ENCODE measurements at regions not wholly inside any gene's neighbourhood (a gene's known extent, or its start where the extent isn't known, plus 50 kb on each side); places are given as distances from the start of the nearest gene placed in this dataset.

- no peak overlapping the region for H3K4me3 ChIP-seq (ENCODE audit: low read length)
- no peak for DNase-seq (ENCODE audit: low read depth)
- H3K36me3 ChIP-seq (ENCODE audit: control insufficient read depth, insufficient read depth, low read length, severe bottlenecking): no peaks in the 10 kb centered on the region
- H3K9me3 ChIP-seq (ENCODE audit: control insufficient read depth, low read length): no peaks in the 10 kb centered on the region
- H3K4me1 ChIP-seq (ENCODE audit: control insufficient read depth, insufficient read depth, low read length): peaks cover 18% of the 10 kb centered on the region
- H3K9ac ChIP-seq (ENCODE audit: low read length): no peak overlapping the region
- H3K27me3 ChIP-seq (replicated peaks; ENCODE audit: control insufficient read depth, insufficient read depth, low read length): no peaks in the 10 kb centered on the region
Observed at GRCh38 chr7:45456105-45456504, 118.1 kb upstream of the ADCY1 start.

DNA sequence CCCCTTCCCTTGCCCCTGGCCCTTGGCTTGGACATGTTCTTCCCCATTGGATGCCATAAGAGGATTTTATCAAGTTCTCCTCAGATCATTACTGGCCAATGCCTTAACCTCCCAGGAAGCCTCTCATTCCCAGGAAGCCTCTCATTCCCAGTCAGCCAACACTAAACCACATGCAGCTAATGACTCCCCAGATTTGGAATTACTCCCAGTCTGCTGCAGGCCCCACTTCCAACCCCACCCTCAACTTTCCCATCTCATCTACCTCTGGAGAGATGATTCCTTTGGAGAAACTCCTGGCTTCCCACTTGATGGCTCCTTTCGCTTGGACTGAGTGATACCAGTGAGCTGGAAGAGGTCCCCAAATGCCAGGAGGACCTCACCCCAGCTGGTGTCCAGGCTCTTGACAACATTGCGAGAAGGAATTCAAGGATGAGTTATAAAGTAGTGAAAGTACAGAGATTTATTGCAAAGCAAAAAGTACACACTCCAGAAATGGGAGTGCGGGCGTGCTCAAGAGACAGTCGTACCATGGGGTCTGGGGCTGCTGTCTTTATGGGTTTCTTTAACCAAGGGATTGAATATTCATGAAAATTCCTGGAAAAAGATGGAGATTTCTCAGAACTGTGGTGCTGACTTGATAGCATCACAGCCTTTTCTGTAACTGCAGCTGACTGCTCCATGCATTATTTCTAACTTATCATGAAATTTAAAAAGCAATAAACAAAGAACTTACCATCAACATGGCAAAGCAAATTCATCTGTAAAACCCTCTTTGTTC is 117.2 kb upstream of the ADCY1 start:
- H3K4me1 ChIP-seq (ENCODE audit: control insufficient read depth, insufficient read depth, low read length): peaks cover 11% of the 10 kb centered on the region
- no peaks in the 10 kb centered on the region for H3K36me3 ChIP-seq (ENCODE audit: control insufficient read depth, insufficient read depth, low read length, severe bottlenecking)
- DNase-seq (ENCODE audit: low read depth): no peak
- H3K4me3 ChIP-seq (ENCODE audit: low read length): no peak overlapping the region
- no peaks in the 10 kb centered on the region for H3K9me3 ChIP-seq (ENCODE audit: control insufficient read depth, low read length)
- H3K27me3 ChIP-seq (replicated peaks; ENCODE audit: control insufficient read depth, insufficient read depth, low read length): no peaks in the 10 kb centered on the region
- H3K9ac ChIP-seq (ENCODE audit: low read length): no peak overlapping the region

- no peaks in the 10 kb centered on the region for H3K9me3 ChIP-seq (ENCODE audit: control insufficient read depth, low read length)
- H3K27me3 ChIP-seq (replicated peaks; ENCODE audit: control insufficient read depth, insufficient read depth, low read length): no peaks in the 10 kb centered on the region
- H3K4me1 ChIP-seq (ENCODE audit: control insufficient read depth, insufficient read depth, low read length): peaks cover 11% of the 10 kb centered on the region
- no peak overlapping the region for H3K4me3 ChIP-seq (ENCODE audit: low read length)
- no peaks in the 10 kb centered on the region for H3K36me3 ChIP-seq (ENCODE audit: control insufficient read depth, insufficient read depth, low read length, severe bottlenecking)
- no peak overlapping the region for H3K9ac ChIP-seq (ENCODE audit: low read length)
- DNase-seq (ENCODE audit: low read depth): no peak
Observed at GRCh38 chr7:45457591-45457990, 116.6 kb upstream of the ADCY1 start.

DNA sequence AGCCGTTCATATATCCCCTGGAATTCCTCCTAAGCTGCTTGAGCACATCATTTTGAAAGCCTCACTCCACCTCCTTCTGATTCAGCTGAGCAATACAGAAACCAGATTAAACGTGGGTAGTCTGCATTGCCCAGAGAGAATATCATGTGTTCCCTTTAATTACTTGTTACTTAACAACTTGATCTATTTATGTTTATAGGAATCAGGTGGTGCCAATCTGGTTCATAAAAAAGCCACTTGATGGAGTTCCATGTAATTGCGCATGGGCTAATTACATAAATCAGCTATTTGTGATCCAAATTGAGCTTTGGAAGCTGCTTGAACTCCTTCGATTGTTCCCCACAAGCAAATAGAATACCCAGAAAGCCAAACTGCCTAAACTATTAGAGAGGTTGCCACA is 114.7 kb upstream of the ADCY1 start:
- H3K27me3 ChIP-seq (replicated peaks; ENCODE audit: control insufficient read depth, insufficient read depth, low read length): no peaks in the 10 kb centered on the region
- H3K9me3 ChIP-seq (ENCODE audit: control insufficient read depth, low read length): no peaks in the 10 kb centered on the region
- H3K36me3 ChIP-seq (ENCODE audit: control insufficient read depth, insufficient read depth, low read length, severe bottlenecking): no peaks in the 10 kb centered on the region
- H3K4me3 ChIP-seq (ENCODE audit: low read length): no peak overlapping the region
- no peak for DNase-seq (ENCODE audit: low read depth)
- H3K9ac ChIP-seq (ENCODE audit: low read length): no peak overlapping the region
- peaks cover 11% of the 10 kb centered on the region for H3K4me1 ChIP-seq (ENCODE audit: control insufficient read depth, insufficient read depth, low read length)

DNA sequence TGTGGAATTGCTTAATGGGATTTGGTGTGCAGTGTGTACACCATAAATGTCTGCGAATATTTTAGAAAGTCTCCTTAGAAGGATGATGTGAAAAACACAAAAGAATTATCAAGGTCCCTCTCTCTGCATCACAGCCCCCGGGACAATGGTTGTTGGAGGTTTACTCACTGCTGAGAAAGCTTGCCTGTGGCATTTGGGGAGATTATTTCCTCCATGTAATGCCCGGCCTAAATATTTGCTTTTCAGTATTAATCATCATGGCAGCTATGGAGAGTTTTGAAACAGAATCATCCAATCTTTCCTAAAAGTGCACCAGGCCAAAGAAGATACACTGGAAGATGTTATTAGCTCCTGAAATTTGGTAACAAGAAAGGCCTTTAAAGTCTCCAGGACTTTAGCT is 113.8 kb upstream of the ADCY1 start:
- no peak for DNase-seq (ENCODE audit: low read depth)
- no peaks in the 10 kb centered on the region for H3K36me3 ChIP-seq (ENCODE audit: control insufficient read depth, insufficient read depth, low read length, severe bottlenecking)
- no peaks in the 10 kb centered on the region for H3K27me3 ChIP-seq (replicated peaks; ENCODE audit: control insufficient read depth, insufficient read depth, low read length)
- no peak overlapping the region for H3K4me3 ChIP-seq (ENCODE audit: low read length)
- H3K9me3 ChIP-seq (ENCODE audit: control insufficient read depth, low read length): no peaks in the 10 kb centered on the region
- no peak overlapping the region for H3K9ac ChIP-seq (ENCODE audit: low read length)
- H3K4me1 ChIP-seq (ENCODE audit: control insufficient read depth, insufficient read depth, low read length): peaks cover 11% of the 10 kb centered on the region

DNA sequence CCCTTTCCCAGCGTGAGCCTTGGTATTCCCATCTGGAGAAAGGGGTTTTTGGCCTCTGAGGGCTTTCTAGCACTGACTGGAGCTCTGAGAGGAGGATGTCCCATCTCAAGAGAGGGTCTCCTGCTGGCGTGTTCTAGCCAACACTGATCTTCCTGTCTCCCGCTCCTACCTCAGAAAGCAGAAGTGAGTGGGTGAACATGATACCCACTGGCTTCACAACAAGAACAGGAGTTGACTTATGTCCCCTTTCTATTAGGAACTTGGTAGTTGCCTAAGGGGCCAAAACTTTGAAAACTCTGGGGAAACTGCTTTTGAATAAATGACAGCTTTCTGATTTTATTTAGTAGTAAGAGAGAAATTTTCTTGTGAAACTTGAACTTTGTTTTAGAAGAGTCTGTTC is 113.1 kb upstream of the ADCY1 start:
- H3K9ac ChIP-seq (ENCODE audit: low read length): no peak overlapping the region
- no peak overlapping the region for H3K4me3 ChIP-seq (ENCODE audit: low read length)
- H3K4me1 ChIP-seq (ENCODE audit: control insufficient read depth, insufficient read depth, low read length): peaks cover 11% of the 10 kb centered on the region
- H3K36me3 ChIP-seq (ENCODE audit: control insufficient read depth, insufficient read depth, low read length, severe bottlenecking): no peaks in the 10 kb centered on the region
- no peak for DNase-seq (ENCODE audit: low read depth)
- no peaks in the 10 kb centered on the region for H3K9me3 ChIP-seq (ENCODE audit: control insufficient read depth, low read length)
- no peaks in the 10 kb centered on the region for H3K27me3 ChIP-seq (replicated peaks; ENCODE audit: control insufficient read depth, insufficient read depth, low read length)

GRCh38 chr7:45469103-45469502 is 105.1 kb upstream of the ADCY1 start:
- no peaks in the 10 kb centered on the region for H3K36me3 ChIP-seq (ENCODE audit: control insufficient read depth, insufficient read depth, low read length, severe bottlenecking)
- H3K4me1 ChIP-seq (ENCODE audit: control insufficient read depth, insufficient read depth, low read length): no peaks in the 10 kb centered on the region
- no peak overlapping the region for H3K9ac ChIP-seq (ENCODE audit: low read length)
- no peaks in the 10 kb centered on the region for H3K27me3 ChIP-seq (replicated peaks; ENCODE audit: control insufficient read depth, insufficient read depth, low read length)
- no peak for DNase-seq (ENCODE audit: low read depth)
- H3K9me3 ChIP-seq (ENCODE audit: control insufficient read depth, low read length): no peaks in the 10 kb centered on the region
- no peak overlapping the region for H3K4me3 ChIP-seq (ENCODE audit: low read length)

DNA sequence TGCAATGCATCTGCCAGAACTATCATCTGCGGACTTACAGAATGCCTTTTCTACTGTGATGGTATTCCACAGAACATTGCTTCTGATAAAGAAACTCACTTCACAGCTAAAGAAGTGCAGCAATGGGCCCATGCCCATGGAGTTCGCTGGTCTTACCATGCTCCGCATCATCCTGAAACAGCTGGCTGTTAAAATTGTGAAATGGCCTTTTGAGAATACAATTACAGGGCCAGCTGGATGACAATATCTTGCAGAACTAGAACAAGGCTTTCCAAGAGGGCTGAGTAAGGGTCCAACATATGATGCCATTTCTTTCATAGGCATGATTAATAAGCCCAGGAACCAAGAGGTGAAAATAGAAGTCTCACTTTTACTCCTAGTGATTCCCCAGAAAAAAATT is 104.1 kb upstream of the ADCY1 start:
- H3K4me3 ChIP-seq (ENCODE audit: low read length): no peak overlapping the region
- no peaks in the 10 kb centered on the region for H3K9me3 ChIP-seq (ENCODE audit: control insufficient read depth, low read length)
- no peak for DNase-seq (ENCODE audit: low read depth)
- no peaks in the 10 kb centered on the region for H3K36me3 ChIP-seq (ENCODE audit: control insufficient read depth, insufficient read depth, low read length, severe bottlenecking)
- H3K27me3 ChIP-seq (replicated peaks; ENCODE audit: control insufficient read depth, insufficient read depth, low read length): no peaks in the 10 kb centered on the region
- H3K9ac ChIP-seq (ENCODE audit: low read length): no peak overlapping the region
- H3K4me1 ChIP-seq (ENCODE audit: control insufficient read depth, insufficient read depth, low read length): no peaks in the 10 kb centered on the region

DNA sequence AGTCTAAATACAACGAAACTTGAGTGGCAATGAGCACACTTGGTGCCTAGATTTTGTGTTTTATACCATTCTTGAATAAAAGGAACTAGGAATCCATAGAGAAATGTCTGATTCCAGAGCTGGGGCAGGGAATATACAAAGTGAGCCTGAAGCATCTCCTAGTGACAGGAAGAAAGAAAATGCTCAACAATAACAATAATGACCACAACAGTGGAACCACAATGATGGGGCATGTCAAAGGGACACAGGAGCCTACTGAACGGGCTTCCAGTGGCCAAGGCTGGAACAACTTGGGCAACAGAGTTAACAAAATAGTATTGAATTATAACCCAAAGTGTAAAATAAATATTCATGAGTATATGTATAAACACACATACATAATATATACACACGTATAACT is 94.4 kb upstream of the ADCY1 start:
- Histone ChIP-seq H3K36me3 (ENCODE audit: control insufficient read depth, insufficient read depth, low read length, severe bottlenecking) (no peaks in the 10 kb centered on the region), H3K9me3 (ENCODE audit: control insufficient read depth, low read length) (no peaks in the 10 kb centered on the region), H3K27me3 (replicated peaks; ENCODE audit: control insufficient read depth, insufficient read depth, low read length) (peaks cover 13% of the 10 kb centered on the region), H3K9ac (ENCODE audit: low read length) (no peak overlapping the region), H3K4me3 (ENCODE audit: low read length) (no peak overlapping the region), H3K4me1 (ENCODE audit: control insufficient read depth, insufficient read depth, low read length) (no peaks in the 10 kb centered on the region)
- no peak for DNase-seq (ENCODE audit: low read depth)

GRCh38 chr7:45482451-45482850 is 91.7 kb upstream of the ADCY1 start:
- Histone ChIP-seq H3K4me1 (ENCODE audit: control insufficient read depth, insufficient read depth, low read length) (no peaks in the 10 kb centered on the region), H3K4me3 (ENCODE audit: low read length) (no peak overlapping the region), H3K36me3 (ENCODE audit: control insufficient read depth, insufficient read depth, low read length, severe bottlenecking) (no peaks in the 10 kb centered on the region), H3K27me3 (replicated peaks; ENCODE audit: control insufficient read depth, insufficient read depth, low read length) (peaks cover 13% of the 10 kb centered on the region), H3K9me3 (ENCODE audit: control insufficient read depth, low read length) (no peaks in the 10 kb centered on the region), H3K9ac (ENCODE audit: low read length) (no peak overlapping the region)
- no peak for DNase-seq (ENCODE audit: low read depth)

DNA sequence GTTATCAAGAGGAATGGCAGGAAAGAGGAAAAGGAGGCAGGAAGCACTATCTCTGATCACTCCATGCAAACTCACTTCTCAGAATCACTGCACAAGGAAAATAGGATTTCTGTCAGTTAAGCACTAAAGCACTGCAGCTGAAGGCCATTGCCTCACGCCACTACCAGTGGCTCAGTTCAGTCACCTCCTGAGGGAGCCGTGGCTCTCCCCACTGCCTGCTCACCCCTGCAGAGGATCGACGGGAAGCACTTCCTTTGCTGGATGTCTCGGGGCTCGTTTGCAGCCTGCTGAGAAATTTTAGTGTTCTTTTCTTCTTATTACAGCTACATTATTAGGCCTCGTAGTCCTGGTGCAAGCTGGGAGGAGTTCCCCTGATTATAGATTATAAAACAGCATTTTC is 90.1 kb upstream of the ADCY1 start:
- no peak for DNase-seq (ENCODE audit: low read depth)
- H3K36me3 ChIP-seq (ENCODE audit: control insufficient read depth, insufficient read depth, low read length, severe bottlenecking): no peaks in the 10 kb centered on the region
- no peaks in the 10 kb centered on the region for H3K9me3 ChIP-seq (ENCODE audit: control insufficient read depth, low read length)
- no peak overlapping the region for H3K4me3 ChIP-seq (ENCODE audit: low read length)
- H3K27me3 ChIP-seq (replicated peaks; ENCODE audit: control insufficient read depth, insufficient read depth, low read length): peaks cover 13% of the 10 kb centered on the region
- H3K4me1 ChIP-seq (ENCODE audit: control insufficient read depth, insufficient read depth, low read length): no peaks in the 10 kb centered on the region
- no peak overlapping the region for H3K9ac ChIP-seq (ENCODE audit: low read length)

- no peak for DNase-seq (ENCODE audit: low read depth)
- Histone ChIP-seq H3K27me3 (replicated peaks; ENCODE audit: control insufficient read depth, insufficient read depth, low read length) (peaks cover 13% of the 10 kb centered on the region), H3K4me1 (ENCODE audit: control insufficient read depth, insufficient read depth, low read length) (no peaks in the 10 kb centered on the region), H3K4me3 (ENCODE audit: low read length) (no peak overlapping the region), H3K9me3 (ENCODE audit: control insufficient read depth, low read length) (peaks cover 5% of the 10 kb centered on the region), H3K36me3 (ENCODE audit: control insufficient read depth, insufficient read depth, low read length, severe bottlenecking) (no peaks in the 10 kb centered on the region), H3K9ac (ENCODE audit: low read length) (no peak overlapping the region)
Observed at GRCh38 chr7:45486575-45486974, 87.6 kb upstream of the ADCY1 start.

Data from adipocyte (in vitro differentiated cells).